ENCODE measurements at regions not wholly inside any gene's neighbourhood (a gene's known extent, or its start where the extent isn't known, plus 50 kb on each side); places are given as distances from the start of the nearest gene placed in this dataset.

- no peak for DNase-seq
Observed at GRCh38 chr5:68352166-68352565, 136.6 kb downstream of the PIK3R1 start.

DNA sequence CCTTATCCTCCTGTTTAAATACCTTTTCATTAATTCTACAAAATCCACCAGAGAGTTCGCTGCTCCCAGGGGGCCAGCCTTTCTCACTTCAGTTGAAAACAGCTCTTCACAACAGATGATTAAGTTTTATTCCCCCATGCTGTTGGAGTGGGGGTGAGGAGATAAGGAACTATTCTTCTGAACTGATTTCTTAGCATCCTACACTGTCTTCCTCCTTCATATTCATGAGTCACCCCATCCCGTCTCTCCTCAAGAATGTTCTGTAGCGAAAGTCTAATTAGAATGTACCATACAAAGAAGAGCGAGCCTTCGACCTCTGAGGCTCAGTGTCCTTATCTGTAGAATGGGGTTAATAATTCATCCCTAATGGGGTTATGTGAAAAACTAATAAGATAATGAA, 138.0 kb downstream of the PIK3R1 start:
- no peak for DNase-seq

DNA sequence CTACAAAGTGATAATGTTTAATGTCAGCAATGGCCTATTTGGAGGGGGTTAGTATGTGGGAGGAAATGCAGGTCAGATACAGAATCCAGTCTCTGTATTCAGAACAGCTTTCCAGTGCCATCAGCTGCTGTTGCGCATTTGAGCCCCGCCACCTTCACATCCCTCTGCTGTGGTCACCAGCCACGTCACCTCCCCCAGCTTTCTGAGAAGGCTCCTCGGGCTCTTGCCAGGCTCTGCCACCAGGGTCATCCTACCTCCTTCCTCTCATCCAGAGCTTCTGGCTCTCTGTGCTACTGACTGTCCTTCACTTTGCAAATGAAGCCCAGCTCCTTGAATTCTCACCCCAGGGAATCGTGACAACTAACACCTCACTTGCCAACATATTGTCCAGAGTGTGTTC, 138.8 kb downstream of the PIK3R1 start:
- DNase-seq = no peak

DNA sequence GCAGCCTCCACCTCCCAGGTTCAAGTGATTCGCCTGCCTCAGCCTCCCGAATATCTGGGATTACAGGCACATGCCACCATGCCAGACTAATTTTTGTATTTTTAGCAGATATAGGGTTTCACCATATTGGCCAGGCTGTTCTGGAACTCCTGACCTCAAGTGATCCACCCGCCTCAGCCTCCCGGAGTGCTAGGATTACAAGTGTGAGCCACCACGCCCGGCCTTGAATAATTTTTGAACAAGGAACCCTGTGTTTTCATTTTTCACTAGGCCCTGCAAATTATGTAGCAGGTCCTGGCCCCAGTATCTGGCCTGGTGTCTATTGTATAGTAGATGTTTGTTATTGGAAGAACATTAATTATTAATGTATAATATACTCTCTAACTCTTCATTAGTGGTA, 140.7 kb downstream of the PIK3R1 start:
- no peak for DNase-seq

DNA sequence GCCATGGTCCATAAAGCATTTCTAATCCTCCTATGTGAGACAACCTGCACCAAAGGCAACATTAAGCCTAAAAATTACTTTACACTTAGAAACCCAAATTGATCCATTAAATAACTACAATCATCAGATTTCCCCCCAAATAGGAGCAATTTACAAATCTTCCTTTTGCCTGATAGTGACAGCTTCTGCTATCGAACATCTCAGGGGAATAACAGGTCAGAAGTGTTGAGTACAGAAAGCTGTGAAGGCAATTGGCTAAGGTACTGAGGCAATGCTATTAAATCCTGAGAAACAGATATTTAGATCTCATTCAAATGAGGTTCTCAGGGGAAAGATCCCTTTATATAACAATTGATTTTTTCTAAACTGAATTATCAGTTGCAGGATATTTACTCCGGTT, 141.1 kb downstream of the PIK3R1 start:
- DNase-seq = no peak

- DNase-seq = no peak
Observed at GRCh38 chr5:68359699-68360098, 144.1 kb downstream of the PIK3R1 start.

GRCh38 chr5:68362331-68362730, 146.8 kb downstream of the PIK3R1 start:
- DNase-seq = no peak

- no peak for DNase-seq
Observed at GRCh38 chr5:68365889-68366288, 150.3 kb downstream of the PIK3R1 start.

DNA sequence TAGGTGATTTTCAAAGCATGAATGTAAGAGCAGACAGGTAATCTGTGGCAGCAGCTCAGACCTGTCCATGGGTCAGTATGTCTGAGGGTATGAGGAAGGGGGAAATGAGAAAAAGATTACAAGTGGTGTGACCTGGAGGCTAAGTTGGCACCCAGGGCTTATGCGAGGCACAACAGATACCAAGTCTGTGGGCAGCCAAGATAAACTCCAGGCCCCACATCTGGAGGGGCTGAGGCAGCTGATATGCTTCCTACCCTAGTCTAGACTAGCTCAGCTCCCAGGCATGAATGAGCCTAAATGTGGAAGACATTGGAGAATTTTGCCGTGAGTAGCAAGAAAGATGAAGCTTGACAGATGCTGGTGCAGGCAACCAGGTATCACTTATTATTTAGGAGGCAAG, 151.7 kb downstream of the PIK3R1 start:
- no peak for DNase-seq

GRCh38 chr5:68367717-68368116, 152.2 kb downstream of the PIK3R1 start:
- DNase-seq = no peak

DNA sequence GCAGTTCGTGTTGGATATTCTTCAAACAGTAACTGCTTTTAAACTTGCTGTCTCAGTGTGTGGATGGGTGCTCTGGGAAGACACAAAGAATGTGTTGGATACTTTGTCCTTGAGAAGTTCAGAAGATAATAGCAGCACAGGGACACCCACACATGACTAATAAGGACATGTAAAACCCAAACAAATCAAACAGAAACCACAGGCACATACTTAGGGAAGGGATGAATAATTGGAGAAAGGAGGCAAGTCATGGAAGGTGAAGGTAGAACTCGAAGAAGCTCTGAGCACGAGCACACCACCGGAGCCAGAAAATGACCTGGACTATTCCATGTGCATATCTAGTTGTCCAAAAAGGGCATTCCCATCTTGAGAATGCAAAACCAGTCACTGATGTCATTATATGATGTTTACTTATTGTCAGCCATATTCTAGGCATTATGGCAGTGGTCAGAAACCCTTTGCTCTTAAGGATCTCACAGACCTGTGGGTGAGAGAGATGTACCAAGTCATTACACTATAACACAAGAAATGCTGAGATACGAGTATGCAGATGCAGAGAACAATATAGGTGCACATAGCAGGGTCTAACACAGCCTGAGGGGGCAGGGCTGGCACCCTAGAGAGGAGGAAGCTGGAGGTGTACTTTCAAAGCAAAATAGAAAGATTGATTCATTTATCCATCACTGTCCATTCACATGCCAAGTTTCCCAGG, 152.9 kb downstream of the PIK3R1 start:
- no peak for DNase-seq

- DNase-seq = no peak
Observed at GRCh38 chr5:68369023-68369359, 153.4 kb downstream of the PIK3R1 start.

DNA sequence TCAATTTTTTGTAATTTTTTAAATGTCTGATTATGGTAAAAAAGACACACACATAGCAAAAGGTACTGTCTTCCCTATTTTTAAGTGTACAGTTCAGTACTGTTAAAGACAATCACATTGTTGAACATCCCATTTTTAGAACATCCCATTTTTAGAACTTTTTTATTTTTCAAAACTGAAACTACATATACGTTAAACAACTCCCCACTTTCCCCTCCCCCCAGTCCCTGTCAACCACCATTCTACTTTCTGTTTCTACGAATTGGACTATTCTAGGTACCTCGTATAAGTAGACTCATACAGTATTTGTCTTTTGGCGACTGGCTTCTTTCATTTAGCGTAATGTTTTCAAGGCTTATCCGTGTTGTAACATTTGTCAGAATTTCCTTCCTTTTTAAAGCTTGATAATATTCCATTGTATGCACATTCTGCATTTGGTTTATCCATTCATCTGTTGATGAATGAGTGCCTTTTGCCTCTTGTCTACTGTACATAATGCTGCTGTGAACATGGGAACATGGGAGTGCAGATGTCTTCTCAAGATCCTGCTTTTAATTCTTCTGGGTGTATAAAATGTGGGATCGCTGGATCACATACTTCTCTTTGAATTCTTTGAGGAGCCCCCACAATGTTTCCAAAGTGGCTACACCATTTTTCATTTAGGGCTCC, 154.0 kb downstream of the PIK3R1 start:
- peak; percentile 38 for DNase-seq

DNA sequence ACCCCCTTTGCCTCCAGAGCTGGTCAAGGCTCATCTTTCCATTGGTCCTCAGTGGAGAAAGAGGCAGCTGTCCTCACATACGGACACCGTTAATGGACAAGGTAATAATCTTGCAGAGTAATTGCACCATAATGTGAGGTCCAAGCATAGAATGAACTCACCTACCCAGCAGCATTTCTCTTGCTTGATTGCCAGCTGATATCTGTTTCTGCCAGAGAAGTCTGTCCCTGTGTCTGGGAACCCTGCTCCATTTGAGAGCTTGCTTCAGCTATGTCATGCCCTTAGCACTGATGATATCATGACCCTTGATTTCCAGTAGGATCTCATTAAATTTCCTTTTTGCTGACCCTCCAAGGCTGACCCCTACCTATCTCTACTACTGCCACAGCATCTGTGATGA, 154.6 kb downstream of the PIK3R1 start:
- no peak for DNase-seq

- no peak for DNase-seq
Observed at GRCh38 chr5:68371607-68372006, 156.1 kb downstream of the PIK3R1 start.

GRCh38 chr5:68372161-68372560, 156.6 kb downstream of the PIK3R1 start:
- DNase-seq = no peak

DNA sequence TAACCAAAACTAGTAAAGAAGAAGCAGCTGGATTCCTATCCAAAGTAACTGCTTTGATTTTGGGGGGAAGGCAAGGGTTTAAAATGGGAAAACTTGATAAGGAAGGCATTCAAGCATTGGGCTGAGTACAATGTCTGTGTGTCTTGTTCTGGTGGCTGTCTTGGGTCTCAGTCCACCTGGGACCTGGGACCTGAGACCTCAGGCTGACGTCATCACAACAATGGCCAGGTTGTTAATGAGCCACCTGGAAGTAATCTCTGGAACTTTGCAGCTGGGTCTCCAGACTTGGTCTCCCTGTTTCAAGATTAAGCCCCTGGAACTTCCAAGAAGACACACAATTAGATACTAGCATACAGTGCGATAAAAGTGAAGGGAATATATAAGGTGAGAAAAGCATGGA, 157.5 kb downstream of the PIK3R1 start:
- DNase-seq = no peak

DNA sequence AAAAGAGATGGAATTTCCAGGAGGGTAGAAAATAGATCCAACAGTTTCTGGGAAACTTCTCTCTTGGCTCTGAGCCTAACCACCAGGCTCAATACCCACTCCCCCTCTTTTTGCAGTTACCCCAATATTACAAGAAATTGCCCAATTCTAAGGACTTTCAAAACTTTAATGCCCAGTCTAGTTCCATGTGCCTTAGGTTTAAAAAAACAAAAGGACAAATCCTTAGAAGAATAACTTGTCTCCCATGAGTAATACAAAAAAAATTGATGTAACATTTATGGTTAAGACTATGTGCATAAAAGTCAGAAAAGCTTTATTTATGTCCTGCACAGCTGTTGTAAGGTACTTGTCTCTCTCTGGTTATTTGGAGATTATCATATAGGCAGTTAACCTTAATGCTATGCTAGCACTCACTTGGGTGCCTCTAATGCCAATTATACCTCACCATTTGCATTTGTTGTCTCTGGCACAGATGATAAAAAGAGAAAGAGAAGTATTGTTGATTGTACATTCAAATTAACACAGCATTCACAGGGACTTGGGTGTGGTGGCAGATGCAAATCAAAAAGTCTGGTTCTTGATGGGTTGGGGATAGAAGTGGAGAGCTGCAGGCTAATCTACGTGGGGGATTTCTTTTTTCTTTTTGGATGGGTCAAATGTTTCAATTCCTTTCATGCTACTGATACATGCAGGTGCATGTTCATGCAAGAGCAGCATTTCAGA, 159.4 kb downstream of the PIK3R1 start:
- DNase-seq = no peak

- DNase-seq = no peak
Observed at GRCh38 chr5:68375540-68375939, 160.0 kb downstream of the PIK3R1 start.

DNA sequence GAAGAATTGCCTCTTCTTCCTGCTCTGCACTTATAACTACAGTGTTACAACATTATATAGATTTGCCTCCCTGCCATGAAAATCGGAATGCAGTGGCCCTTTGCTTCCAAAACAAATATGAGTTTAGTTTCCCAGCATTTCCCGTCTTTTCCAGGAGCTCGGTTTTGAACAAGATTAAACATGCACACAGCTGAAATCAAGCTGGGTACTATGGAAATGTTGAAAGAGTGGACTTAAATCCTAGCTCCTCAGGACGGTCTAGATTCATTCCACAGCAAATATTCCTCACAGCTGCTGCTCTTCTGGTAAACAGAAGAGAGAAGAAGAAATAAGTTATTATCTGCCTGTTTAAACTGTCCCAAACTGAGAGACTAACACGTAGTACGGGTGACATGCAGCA, 161.4 kb downstream of the PIK3R1 start:
- no peak for DNase-seq

DNA sequence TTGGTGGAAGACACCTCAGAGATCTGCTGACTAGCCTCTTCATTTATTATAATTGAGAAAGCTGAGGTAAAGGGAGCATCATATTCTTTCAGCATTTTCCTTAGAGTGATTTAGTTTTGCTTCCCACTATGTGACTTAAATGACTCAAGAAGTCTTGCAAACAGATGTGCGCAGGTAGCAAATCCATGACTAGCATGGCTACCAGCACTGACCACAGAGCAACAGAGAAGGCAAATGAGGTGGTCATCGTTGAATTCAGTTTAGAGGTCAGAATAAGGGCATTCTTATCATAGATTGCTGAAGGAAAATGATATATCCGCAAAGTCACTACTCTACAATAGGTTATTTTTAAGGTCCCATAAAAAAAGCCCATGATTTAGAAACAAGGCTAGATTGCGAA, 162.2 kb downstream of the PIK3R1 start:
- DNase-seq = no peak

DNA sequence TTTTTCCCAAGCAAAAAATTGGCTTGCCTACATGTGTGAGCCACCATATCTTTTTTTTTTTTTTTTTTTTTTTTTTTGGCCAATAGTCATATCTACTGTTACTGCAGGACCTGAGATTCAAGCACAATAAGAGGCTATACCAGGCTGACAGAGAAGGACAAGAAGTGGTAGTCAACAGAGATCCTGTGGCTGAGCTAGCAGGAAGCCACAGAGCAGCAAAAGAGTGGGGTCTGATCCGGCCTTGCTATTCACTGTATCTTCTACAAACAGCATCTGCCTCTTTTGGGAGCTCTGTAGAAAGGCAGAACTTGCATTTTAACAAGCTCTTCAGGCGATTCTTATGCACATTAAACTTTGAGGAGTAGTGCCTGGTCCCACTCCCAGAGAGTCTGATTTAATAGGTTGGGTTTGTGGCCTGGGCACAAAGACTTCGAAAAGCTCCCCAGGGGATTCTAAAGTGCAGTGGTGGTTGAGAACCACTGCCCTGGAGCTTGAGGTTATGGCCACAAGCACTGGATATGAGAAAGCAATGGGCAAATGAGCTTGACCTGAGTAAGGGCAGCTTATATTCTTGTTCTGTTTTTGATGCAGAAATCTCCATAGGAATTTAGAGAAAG, 162.8 kb downstream of the PIK3R1 start:
- DNase-seq = no peak

DNA sequence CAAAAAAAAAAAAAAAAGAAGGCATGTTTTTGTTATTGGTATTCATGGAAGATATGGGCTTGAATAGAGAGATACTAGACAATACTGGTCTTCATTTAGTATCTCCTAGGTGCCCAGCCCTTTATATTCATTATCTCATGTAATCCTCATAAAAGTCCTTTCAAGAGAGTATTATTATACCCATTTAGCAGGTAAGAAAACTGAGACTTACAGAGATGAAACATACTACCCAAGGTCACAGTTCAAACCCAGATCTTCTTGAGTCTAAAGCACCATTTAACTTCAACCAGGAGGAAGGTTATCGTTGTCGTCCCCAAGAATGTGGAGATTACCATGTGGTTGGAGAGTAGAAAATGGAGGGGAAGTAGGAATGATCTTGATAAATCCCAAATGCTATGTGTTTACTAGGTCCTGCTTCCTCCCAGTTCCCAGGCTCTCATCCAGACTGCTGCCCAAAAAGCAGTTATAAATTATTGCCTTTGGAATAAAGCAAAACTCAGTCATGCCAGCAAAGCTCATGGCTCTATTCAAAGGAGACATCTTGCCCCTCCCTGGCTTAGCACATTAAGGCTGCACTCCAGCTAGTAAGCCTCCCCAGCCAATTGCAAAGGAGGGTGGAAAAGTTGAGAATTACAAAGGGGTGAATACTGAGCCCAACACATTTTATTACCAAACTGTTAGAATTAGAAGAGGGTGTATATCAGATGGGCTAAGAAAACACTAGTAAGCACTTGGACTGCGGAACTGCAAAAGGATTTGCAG, 163.9 kb downstream of the PIK3R1 start:
- no peak for DNase-seq

All from CD4-positive, alpha-beta T cell treated with Interleukin-15 for 1 hour (primary cell).